BLaER1 treated with 17β-estradiol and CSF1 and Interleukin-3, amounts not matched to agents 10 nM and 100 nM (cell line): ENCODE measurements at regions not wholly inside any gene's neighbourhood (a gene's known extent, or its start where the extent isn't known, plus 50 kb on each side); places are given as distances from the start of the nearest gene placed in this dataset.
"Not testable (repeated sequence)": the region's sequence is repeated elsewhere in the genome, so short reads cannot be mapped to it uniquely, and the experiment has no call there.

ENCODE experiments used
- H3K27ac ChIP-seq, 11 experiments: shearing (Covaris generic); formaldehyde crosslinking; 2 replicates each; pipeline ENCODE4 v1.8.1; 2022
- H3K27me3 ChIP-seq, 11 experiments: shearing (Covaris generic); formaldehyde crosslinking; 2 replicates each; pipeline ENCODE4 v1.8.1; 2022
- H3K36me3 ChIP-seq, 11 experiments: shearing (Covaris generic); formaldehyde crosslinking; 2 replicates each; pipeline ENCODE4 v1.8.1; 2022
- H3K4me1 ChIP-seq, 10 experiments: shearing (Covaris generic); formaldehyde crosslinking; 2 replicates each; pipeline ENCODE4 v1.8.1; 2022
- H3K4me2 ChIP-seq, 11 experiments: shearing (Covaris generic); formaldehyde crosslinking; 2 replicates each; pipeline ENCODE4 v1.8.1; 2022
- H3K4me3 ChIP-seq, 10 experiments: shearing (Covaris generic); formaldehyde crosslinking; 2 replicates each; pipeline ENCODE4 v1.8.1; 2022
- H3K9ac ChIP-seq, 11 experiments: shearing (Covaris generic); formaldehyde crosslinking; 2 replicates each; pipeline ENCODE4 v1.8.1; 2022
- H3K9me3 ChIP-seq, 11 experiments: shearing (Covaris generic); formaldehyde crosslinking; replicated peaks in 1 of 11; 2 replicates each; pipeline ENCODE4 v1.8.1; 2022
- H4K20me1 ChIP-seq, 11 experiments: shearing (Covaris generic); formaldehyde crosslinking; 2 replicates each; pipeline ENCODE4 v1.8.1; 2022
- Cebpa-rat ChIP-seq, 11 experiments: shearing (Covaris generic); IDR thresholded peaks; 2 replicates each; pipeline ENCODE4 v1.8.1; 2022

DNA sequence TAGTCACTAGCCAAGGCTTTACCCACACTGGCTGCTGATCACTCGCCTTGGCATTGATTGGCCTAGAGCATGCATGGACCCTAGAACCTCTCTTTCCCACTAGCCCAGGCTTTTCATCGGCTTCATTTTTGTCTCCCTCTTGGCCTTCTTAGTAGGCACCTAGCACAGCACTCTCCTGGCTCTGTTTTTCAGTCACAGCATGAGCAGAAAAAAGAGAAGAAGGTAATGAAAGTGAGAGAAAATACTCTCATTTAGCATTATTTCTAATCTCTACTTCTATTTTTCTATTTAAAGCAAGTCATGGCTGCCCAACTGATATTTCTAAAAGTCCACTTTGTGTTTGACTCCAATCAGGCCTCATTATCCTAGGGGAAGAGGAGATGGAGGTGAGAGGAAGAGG is 267.2 kb downstream of the FBXO8 start:
- H3K4me2 ChIP-seq: 0 out of 22 replicates have a peak overlapping the region, but pooled peaks of 1 of the 11 experiments have one; percentile 11
- no peaks in the 10 kb centered on the region for H3K36me3 ChIP-seq
- no peaks in the 10 kb centered on the region for H3K9me3 ChIP-seq
- peaks cover 0 to 9% (median 0%) of the 10 kb centered on the region in 10 experiments; a peak in 3 of 20 replicates for H3K4me1 ChIP-seq
- H3K9ac ChIP-seq: no peak overlapping the region
- H4K20me1 ChIP-seq: no peaks in the 10 kb centered on the region
- no peak for TF ChIP-seq Cebpa-rat (IDR thresholded peaks at IDR 0.05)
- no peak overlapping the region for H3K4me3 ChIP-seq
- H3K27ac ChIP-seq: no peak overlapping the region
- no peaks in the 10 kb centered on the region for H3K27me3 ChIP-seq

DNA sequence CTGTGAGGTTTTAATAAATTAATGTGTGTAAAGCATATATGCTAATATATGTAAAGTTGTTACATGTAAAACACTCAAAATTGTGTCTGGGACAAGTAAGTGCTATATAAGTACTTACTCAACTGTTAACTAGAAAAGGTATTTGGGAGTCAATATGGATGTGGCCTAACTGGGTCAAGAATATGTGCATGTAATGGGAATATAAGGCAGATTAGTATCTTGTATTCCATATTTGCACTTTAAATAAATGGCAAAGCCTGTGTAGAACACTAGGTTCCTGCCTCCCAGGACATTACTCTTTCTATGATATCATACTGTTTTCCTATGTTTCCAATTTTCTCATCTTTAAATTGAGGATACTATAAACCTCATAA is 270.6 kb downstream of the FBXO8 start:
- no peaks in the 10 kb centered on the region for H3K36me3 ChIP-seq
- no peak overlapping the region for H3K4me3 ChIP-seq
- H4K20me1 ChIP-seq: no peaks in the 10 kb centered on the region
- H3K4me1 ChIP-seq: peaks cover 0 to 9% (median 0%) of the 10 kb centered on the region in 10 experiments; a peak in 3 of 20 replicates
- no peaks in the 10 kb centered on the region for H3K27me3 ChIP-seq
- H3K4me2 ChIP-seq: no peak overlapping the region
- H3K27ac ChIP-seq: no peak overlapping the region
- no peak overlapping the region for H3K9ac ChIP-seq
- no peak for TF ChIP-seq Cebpa-rat (IDR thresholded peaks at IDR 0.05)
- no peaks in the 10 kb centered on the region for H3K9me3 ChIP-seq

- Histone ChIP-seq H3K4me3 (no peak overlapping the region), H3K4me2 (no peak overlapping the region), H4K20me1 (no peaks in the 10 kb centered on the region), H3K9ac (no peak overlapping the region), H3K4me1 (peaks cover 0 to 9% (median 0%) of the 10 kb centered on the region in 10 experiments; a peak in 3 of 20 replicates), H3K27me3 (no peaks in the 10 kb centered on the region), H3K9me3 (no peaks in the 10 kb centered on the region), H3K36me3 (no peaks in the 10 kb centered on the region), H3K27ac (no peak overlapping the region)
- TF ChIP-seq Cebpa-rat (IDR thresholded peaks at IDR 0.05): no peak
These were observed 271.2 kb downstream of the FBXO8 start for GRCh38 chr4:174012135-174012885.

DNA sequence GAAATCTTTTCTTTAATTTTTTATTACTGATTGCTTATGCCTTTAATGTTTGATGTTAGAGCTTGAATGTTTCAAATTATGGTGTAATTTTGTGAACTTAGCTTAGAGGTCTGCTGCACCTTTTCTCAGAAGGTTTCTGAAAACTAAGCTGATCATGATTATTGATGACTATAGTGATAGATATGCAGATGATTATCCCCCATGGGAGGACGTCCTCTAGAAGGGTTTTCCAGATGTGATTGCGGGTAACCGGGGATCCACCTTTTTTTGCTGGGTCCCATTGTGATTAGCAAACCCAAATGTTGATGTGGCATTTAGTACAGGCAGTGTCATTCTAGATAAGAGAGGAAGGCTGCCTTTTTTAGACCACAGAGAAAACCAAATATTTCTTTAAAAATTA is 272.9 kb downstream of the FBXO8 start:
- Histone ChIP-seq H3K27me3 (no peaks in the 10 kb centered on the region), H3K36me3 (no peaks in the 10 kb centered on the region), H3K9ac (no peak overlapping the region), H3K9me3 (no peaks in the 10 kb centered on the region), H4K20me1 (no peaks in the 10 kb centered on the region), H3K27ac (no peak overlapping the region), H3K4me1 (no peaks in the 10 kb centered on the region), H3K4me2 (no peak overlapping the region), H3K4me3 (no peak overlapping the region)
- no peak for TF ChIP-seq Cebpa-rat (IDR thresholded peaks at IDR 0.05)

GRCh38 chr4:174009686-174010451 is 273.6 kb downstream of the FBXO8 start:
- TF ChIP-seq Cebpa-rat (IDR thresholded peaks at IDR 0.05): no peak
- Histone ChIP-seq H3K4me1 (no peaks in the 10 kb centered on the region), H3K36me3 (no peaks in the 10 kb centered on the region), H3K27ac (no peak overlapping the region), H3K4me3 (no peak overlapping the region), H3K27me3 (no peaks in the 10 kb centered on the region), H3K9ac (no peak overlapping the region), H3K9me3 (no peaks in the 10 kb centered on the region), H4K20me1 (no peaks in the 10 kb centered on the region), H3K4me2 (no peak overlapping the region)

GRCh38 chr4:174005422-174005821 is 278.0 kb downstream of the FBXO8 start:
- Histone ChIP-seq H3K9me3 (no peaks in the 10 kb centered on the region), H3K27ac (no peak overlapping the region), H4K20me1 (no peaks in the 10 kb centered on the region), H3K36me3 (no peaks in the 10 kb centered on the region), H3K4me3 (no peak overlapping the region), H3K9ac (no peak overlapping the region), H3K4me2 (no peak overlapping the region), H3K4me1 (no peaks in the 10 kb centered on the region), H3K27me3 (no peaks in the 10 kb centered on the region)
- TF ChIP-seq Cebpa-rat (IDR thresholded peaks at IDR 0.05): no peak

- H3K27ac ChIP-seq: peak overlapping the region in 6 of 11 experiments; percentile 2 to 52 (median 20); a peak in 7 of 22 replicates
- H3K4me1 ChIP-seq: peaks cover 0 to 26% (median 12%) of the 10 kb centered on the region in 10 experiments; a peak in 11 of 20 replicates
- no peak overlapping the region for H3K4me3 ChIP-seq
- peak overlapping the region in 7 of 11 experiments; percentile 33 to 74 (median 47); a peak in 14 of 22 replicates for H3K4me2 ChIP-seq
- H3K9ac ChIP-seq: no peak overlapping the region
- H4K20me1 ChIP-seq: no peaks in the 10 kb centered on the region
- H3K36me3 ChIP-seq: no peaks in the 10 kb centered on the region
- no peak for TF ChIP-seq Cebpa-rat (IDR thresholded peaks at IDR 0.05)
- no peaks in the 10 kb centered on the region for H3K27me3 ChIP-seq
- no peaks in the 10 kb centered on the region for H3K9me3 ChIP-seq
These were observed 284.9 kb downstream of the FBXO8 start for GRCh38 chr4:173998471-173999144.

- H3K4me1 ChIP-seq: peaks cover 0 to 32% (median 12%) of the 10 kb centered on the region in 10 experiments; a peak in 11 of 20 replicates
- not testable (repeated sequence) for H3K9ac ChIP-seq, H3K27ac ChIP-seq, H4K20me1 ChIP-seq, H3K27me3 ChIP-seq, H3K9me3 ChIP-seq, H3K4me2 ChIP-seq, H3K4me3 ChIP-seq, H3K36me3 ChIP-seq
These were observed 287.7 kb downstream of the FBXO8 start for GRCh38 chr4:173995779-173996178.

DNA sequence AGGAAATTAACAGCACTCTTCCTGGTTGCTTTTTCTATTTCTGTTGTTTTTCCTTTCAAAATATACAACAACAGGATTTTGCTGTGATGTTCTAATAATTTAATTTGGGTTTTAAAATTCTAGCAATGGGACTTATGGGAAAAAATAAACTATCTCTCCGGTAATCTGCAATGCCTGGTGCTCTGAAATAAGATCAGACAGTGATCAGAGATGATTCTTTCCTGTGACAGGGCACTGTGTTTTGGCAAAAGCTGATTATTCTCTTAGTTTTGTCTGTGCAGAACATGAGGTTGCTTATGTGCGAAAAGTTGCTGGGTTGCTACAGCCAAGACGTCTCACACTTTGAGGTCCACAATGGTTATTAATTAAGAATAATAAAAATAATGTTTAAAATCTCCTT is 291.7 kb downstream of the FBXO8 start:
- Histone ChIP-seq H3K27ac (no peak overlapping the region), H4K20me1 (no peaks in the 10 kb centered on the region)
- TF ChIP-seq Cebpa-rat (IDR thresholded peaks at IDR 0.05): no peak

More for the DNA sequence above, 291.7 kb downstream of the FBXO8 start:
- H3K36me3 ChIP-seq: no peaks in the 10 kb centered on the region
- no peak overlapping the region for H3K4me2 ChIP-seq
- H3K4me1 ChIP-seq: peaks cover 0 to 18% (median 0%) of the 10 kb centered on the region in 10 experiments; a peak in 3 of 20 replicates
- H3K9me3 ChIP-seq: no peaks in the 10 kb centered on the region
- H3K4me3 ChIP-seq: no peak overlapping the region
- no peaks in the 10 kb centered on the region for H3K27me3 ChIP-seq
- no peak overlapping the region for H3K9ac ChIP-seq
